H9 (cell line): ENCODE measurements at regions not wholly inside any gene's neighbourhood (a gene's known extent, or its start where the extent isn't known, plus 50 kb on each side); places are given as distances from the start of the nearest gene placed in this dataset.

Experiments used
- DNase-seq: peaks from one replicate; pipeline ENCODE4 v3.0.0-alpha.2; 2017
- H2AFZ ChIP-seq: one replicate; pipeline ENCODE4 v1.6.1; 2013; ENCODE audit warnings: mild to moderate bottlenecking, low read length, control low read depth, moderate library complexity
- H2AK5ac ChIP-seq: 2 replicates; pipeline ENCODE4 v1.6.1; 2013; ENCODE audit warnings: low read length, control low read depth, mixed read lengths; ENCODE audit not compliant: insufficient read length
- H2BK120ac ChIP-seq: one replicate; pipeline ENCODE4 v1.6.1; 2013; ENCODE audit warnings: low read depth, mild to moderate bottlenecking, low read length, control low read depth, inconsistent platforms; ENCODE audit not compliant: poor library complexity, severe bottlenecking
- H2BK12ac ChIP-seq: 2 replicates; pipeline ENCODE4 v1.6.1; 2013; ENCODE audit warnings: low read length, control low read depth, mixed read lengths, low read depth; ENCODE audit not compliant: insufficient read length
- H2BK15ac ChIP-seq: 2 replicates; pipeline ENCODE4 v1.6.1; 2013; ENCODE audit warnings: low read depth, low read length, control low read depth
- H2BK20ac ChIP-seq: one replicate; pipeline ENCODE4 v1.6.1; 2013; ENCODE audit warnings: low read depth, mild to moderate bottlenecking, low read length, control low read depth, inconsistent platforms; ENCODE audit not compliant: poor library complexity, severe bottlenecking
- H2BK5ac ChIP-seq: 2 replicates; pipeline ENCODE4 v1.6.1; 2013; ENCODE audit warnings: low read length, control low read depth, mixed read lengths; ENCODE audit not compliant: insufficient read length
- H3K14ac ChIP-seq: 2 replicates; pipeline ENCODE4 v1.6.1; 2013; ENCODE audit warnings: low read length, control low read depth; ENCODE audit not compliant: insufficient read depth
- H3K18ac ChIP-seq: 2 replicates; pipeline ENCODE4 v1.6.1; 2013; ENCODE audit warnings: low read depth, mild to moderate bottlenecking, mixed read lengths, low read length, control low read depth; ENCODE audit not compliant: insufficient read length
- H3K23ac ChIP-seq: 2 replicates; pipeline ENCODE4 v1.6.1; 2013; ENCODE audit warnings: low read length, control low read depth, mixed read lengths, low read depth; ENCODE audit not compliant: insufficient read length
- H3K23me2 ChIP-seq: 2 replicates; pipeline ENCODE4 v1.6.1; 2013; ENCODE audit warnings: low read depth, mild to moderate bottlenecking, mixed read lengths, low read length, control low read depth; ENCODE audit not compliant: insufficient read length, poor library complexity, severe bottlenecking
- H3K27ac ChIP-seq: 2 replicates; pipeline ENCODE4 v1.5.1; 2013; ENCODE audit warnings: low read length, control low read depth, mixed read lengths, low read depth; ENCODE audit not compliant: insufficient read length
- H3K27me3 ChIP-seq: 2 replicates; pipeline ENCODE4 v1.6.1; 2013; ENCODE audit warnings: low read length, control low read depth, inconsistent platforms; ENCODE audit not compliant: insufficient read depth
- H3K4ac ChIP-seq: 2 replicates; pipeline ENCODE4 v1.6.1; 2013; ENCODE audit warnings: low read depth, mild to moderate bottlenecking, control low read depth, inconsistent platforms, low read length, moderate library complexity
- H3K4me1 ChIP-seq: 2 replicates; pipeline ENCODE4 v1.6.1; 2013; ENCODE audit warnings: low read length, control low read depth, inconsistent platforms; ENCODE audit not compliant: insufficient read depth
- H3K4me2 ChIP-seq: 2 replicates; pipeline ENCODE4 v1.6.1; 2013; ENCODE audit warnings: low read length, control low read depth, mixed read lengths; ENCODE audit not compliant: insufficient read length, insufficient read depth
- H3K56ac ChIP-seq: 2 replicates; pipeline ENCODE4 v1.6.1; 2013; ENCODE audit warnings: low read depth, mild to moderate bottlenecking, mixed read lengths, low read length, control low read depth; ENCODE audit not compliant: insufficient read length
- H3K79me1 ChIP-seq: 2 replicates; pipeline ENCODE4 v1.6.1; 2013; ENCODE audit warnings: low read depth, mild to moderate bottlenecking, moderate library complexity, low read length, control low read depth, inconsistent platforms; ENCODE audit not compliant: insufficient read depth, poor library complexity, severe bottlenecking
- H3K79me2 ChIP-seq: 2 replicates; pipeline ENCODE4 v1.6.1; 2013; ENCODE audit warnings: low read length, control low read depth, inconsistent platforms; ENCODE audit not compliant: insufficient read depth
- H3K9ac ChIP-seq: 2 replicates; pipeline ENCODE4 v1.6.1; 2013; ENCODE audit warnings: low read length, control low read depth, mixed read lengths; ENCODE audit not compliant: insufficient read length; ENCODE audit errors: extremely low read depth
- H3K9me3 ChIP-seq: one replicate; pipeline ENCODE4 v1.6.1; 2013; ENCODE audit warnings: low read depth, low read length, inconsistent platforms; ENCODE audit not compliant: control insufficient read depth
- H3T11ph ChIP-seq: one replicate; pipeline ENCODE4 v1.6.1; 2013; ENCODE audit warnings: mild to moderate bottlenecking, low read length, control low read depth, inconsistent platforms
- H4K20me1 ChIP-seq: one replicate; pipeline ENCODE4 v1.6.1; 2013; ENCODE audit not compliant: control insufficient read depth, insufficient read length, insufficient read depth
- H4K5ac ChIP-seq: 2 replicates; pipeline ENCODE4 v1.6.1; 2013; ENCODE audit warnings: low read depth, mild to moderate bottlenecking, mixed read lengths, low read length, control low read depth; ENCODE audit not compliant: insufficient read length
- H4K8ac ChIP-seq: replicated peaks from 2 replicates; pipeline ENCODE4 v1.6.1; 2013; ENCODE audit warnings: low read length, control low read depth, mixed read lengths, low read depth; ENCODE audit not compliant: insufficient read length
- H4K91ac ChIP-seq: 2 replicates; pipeline ENCODE4 v1.6.1; 2013; ENCODE audit warnings: low read depth, mild to moderate bottlenecking, moderate library complexity, mixed read lengths, low read length, control low read depth; ENCODE audit not compliant: insufficient read length
- H3K27ac Mint-ChIP-seq, 3 experiments: 2 replicates in 2 of 3; 3 replicates in 1 of 3; pipeline ENCODE4 v1.8.0; 2020 to 2021; ENCODE audit warnings: mixed read lengths in 3 of 3, mild to moderate bottlenecking in 1 of 3, moderate library complexity in 1 of 3
- H3K27me3 Mint-ChIP-seq: 2 replicates; pipeline ENCODE4 v1.8.0; 2021; ENCODE audit warnings: low read depth, mild to moderate bottlenecking, moderate library complexity, mixed read lengths
- H3K36me3 Mint-ChIP-seq, 3 experiments: 2 replicates in 2 of 3; 3 replicates in 1 of 3; pipeline ENCODE4 v1.8.0; 2020 to 2021; ENCODE audit warnings: low read depth in 3 of 3, mixed read lengths in 3 of 3; ENCODE audit not compliant: insufficient read depth in 1 of 3
- H3K4me1 Mint-ChIP-seq, 2 experiments: 2 replicates each; pipeline ENCODE4 v1.8.0; 2020; ENCODE audit warnings: mixed read lengths in 2 of 2
- H3K4me3 Mint-ChIP-seq, 2 experiments: 2 replicates in 1 of 2; 3 replicates in 1 of 2; pipeline ENCODE4 v1.8.0; 2020 to 2021; ENCODE audit warnings: mild to moderate bottlenecking in 2 of 2, mixed read lengths in 2 of 2, moderate library complexity in 1 of 2
- H3K9me3 Mint-ChIP-seq, 2 experiments: 2 replicates in 1 of 2; 3 replicates in 1 of 2; pipeline ENCODE4 v1.8.0; 2020; ENCODE audit warnings: mild to moderate bottlenecking in 2 of 2, mixed read lengths in 2 of 2, moderate library complexity in 1 of 2
- TF ChIP-seq, protein P1 (sequence below): fragments of 200-600 bp; sonication (generic); conservative IDR thresholded peaks from 3 replicates; pipeline ENCODE4 v1.8.0; 2021; ENCODE audit warnings: antibody characterized with exemption, mild to moderate bottlenecking

DNA sequence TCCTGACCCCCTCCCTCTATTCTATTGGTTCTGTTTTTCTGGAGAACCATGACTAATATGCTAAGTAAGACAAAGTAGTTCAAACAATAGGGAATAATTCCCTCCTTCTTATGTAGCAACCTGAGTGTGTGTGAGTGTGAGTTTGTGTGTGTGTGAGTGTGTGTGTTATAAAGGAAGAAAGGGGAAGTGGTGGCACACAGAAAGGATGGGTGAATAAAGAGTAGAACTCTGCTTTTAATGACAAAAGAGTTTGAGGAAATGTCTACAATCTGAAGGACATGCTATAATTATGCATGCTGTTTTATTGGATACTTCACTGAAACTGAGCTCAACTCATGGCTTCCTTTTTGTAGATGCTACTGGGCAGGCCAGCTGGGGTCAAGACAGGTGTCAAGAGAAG lies 489.5 kb downstream of the REEP3 start:
- TF ChIP-seq, protein P1, sequence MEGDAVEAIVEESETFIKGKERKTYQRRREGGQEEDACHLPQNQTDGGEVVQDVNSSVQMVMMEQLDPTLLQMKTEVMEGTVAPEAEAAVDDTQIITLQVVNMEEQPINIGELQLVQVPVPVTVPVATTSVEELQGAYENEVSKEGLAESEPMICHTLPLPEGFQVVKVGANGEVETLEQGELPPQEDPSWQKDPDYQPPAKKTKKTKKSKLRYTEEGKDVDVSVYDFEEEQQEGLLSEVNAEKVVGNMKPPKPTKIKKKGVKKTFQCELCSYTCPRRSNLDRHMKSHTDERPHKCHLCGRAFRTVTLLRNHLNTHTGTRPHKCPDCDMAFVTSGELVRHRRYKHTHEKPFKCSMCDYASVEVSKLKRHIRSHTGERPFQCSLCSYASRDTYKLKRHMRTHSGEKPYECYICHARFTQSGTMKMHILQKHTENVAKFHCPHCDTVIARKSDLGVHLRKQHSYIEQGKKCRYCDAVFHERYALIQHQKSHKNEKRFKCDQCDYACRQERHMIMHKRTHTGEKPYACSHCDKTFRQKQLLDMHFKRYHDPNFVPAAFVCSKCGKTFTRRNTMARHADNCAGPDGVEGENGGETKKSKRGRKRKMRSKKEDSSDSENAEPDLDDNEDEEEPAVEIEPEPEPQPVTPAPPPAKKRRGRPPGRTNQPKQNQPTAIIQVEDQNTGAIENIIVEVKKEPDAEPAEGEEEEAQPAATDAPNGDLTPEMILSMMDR: no peak
- H3K4ac ChIP-seq: no peak overlapping the region
- no peak overlapping the region for H2BK120ac ChIP-seq
- no peak overlapping the region for H2AFZ ChIP-seq
- H3K56ac ChIP-seq: no peak overlapping the region
- H2BK12ac ChIP-seq: no peak overlapping the region
- H3K36me3 Mint-ChIP-seq: peaks cover 13 to 19% (median 15%) of the 10 kb centered on the region in 3 experiments
- H2AK5ac ChIP-seq: no peak overlapping the region
- H3K79me1 ChIP-seq: no peaks in the 10 kb centered on the region
- H2BK20ac ChIP-seq: no peak overlapping the region
- peaks cover 17% of the 10 kb centered on the region in 2 experiments for H3K9me3 Mint-ChIP-seq
- H3K9me3 ChIP-seq: no peaks in the 10 kb centered on the region
- no peaks in the 10 kb centered on the region for H3K79me2 ChIP-seq
- no peak overlapping the region for H3K23ac ChIP-seq
- H3K4me3 Mint-ChIP-seq: no peak overlapping the region
- H3K18ac ChIP-seq: no peak overlapping the region
- no peak overlapping the region for H4K5ac ChIP-seq
- no peaks in the 10 kb centered on the region for H4K20me1 ChIP-seq
- no peak overlapping the region for H3K4me2 ChIP-seq
- no peak overlapping the region for H3K14ac ChIP-seq
- H4K91ac ChIP-seq: no peak overlapping the region
- H3K23me2 ChIP-seq: no peaks in the 10 kb centered on the region
- H2BK5ac ChIP-seq: no peak overlapping the region
- H4K8ac ChIP-seq: no peak overlapping the region
- no peaks in the 10 kb centered on the region for H3K27me3 ChIP-seq
- H3K27ac Mint-ChIP-seq: no peak overlapping the region
- H3K9ac ChIP-seq: no peak overlapping the region
- peaks cover 4% of the 10 kb centered on the region; the same call in 1 of the 2 replicates for H3K4me1 ChIP-seq
- H3K27ac ChIP-seq: no peak overlapping the region
- H3T11ph ChIP-seq: no peak overlapping the region
- no peak for DNase-seq
- H3K4me1 Mint-ChIP-seq: peaks cover 8 to 14% of the 10 kb centered on the region in 2 experiments
- H3K27me3 Mint-ChIP-seq: 0 out of 2 replicates have a peak, but pooled peaks cover 1% of the 10 kb centered on the region
- no peak overlapping the region for H2BK15ac ChIP-seq
